K562 (cell line): ENCODE measurements at regions not wholly inside any gene's neighbourhood (a gene's known extent, or its start where the extent isn't known, plus 50 kb on each side); places are given as distances from the start of the nearest gene placed in this dataset.

ENCODE experiments used
- ARNT ChIP-seq, 2 experiments: fragments of 450-650 bp; IDR thresholded peaks; 2 replicates each; pipeline ENCODE4 v1.6.1; 2016; ENCODE audit warnings: mild to moderate bottlenecking in 1 of 2
- MAFK ChIP-seq: IDR thresholded peaks from 2 replicates; pipeline ENCODE4 v1.6.1; 2011; ENCODE audit warnings: low read length, improper control_type of control experiment
- TOE1 ChIP-seq, 2 experiments: fragments of 450-650 bp in 1 of 2; sonication (generic) in 1 of 2; formaldehyde crosslinking in 1 of 2; IDR thresholded peaks; 2 replicates each; pipeline versions ENCODE4 v1.7.1 to v1.8.0; 2016 to 2022; ENCODE audit warnings: borderline replicate concordance in 2 of 2, mild to moderate bottlenecking in 2 of 2, antibody characterized with exemption in 1 of 2, inconsistent platforms in 1 of 2, low read depth in 1 of 2, missing genetic modification reagents in 1 of 2, moderate library complexity in 1 of 2
- ZNF431 ChIP-seq: sonication (generic); formaldehyde crosslinking; IDR thresholded peaks from 2 replicates; pipeline ENCODE4 v1.8.0; 2022; ENCODE audit warnings: mild to moderate bottlenecking, missing genetic modification reagents
- TF ChIP-seq, protein P1 (sequence below): fragments of 200-600 bp; sonication (generic); IDR thresholded peaks from one replicate; pipeline ENCODE4 v1.6.1; 2012; ENCODE audit warnings: mild to moderate bottlenecking, low read depth, low read length, inconsistent platforms
- TF ChIP-seq, protein P2 (sequence below): sonication (generic); IDR thresholded peaks from 2 replicates; pipeline ENCODE4 v1.6.1; 2016

DNA sequence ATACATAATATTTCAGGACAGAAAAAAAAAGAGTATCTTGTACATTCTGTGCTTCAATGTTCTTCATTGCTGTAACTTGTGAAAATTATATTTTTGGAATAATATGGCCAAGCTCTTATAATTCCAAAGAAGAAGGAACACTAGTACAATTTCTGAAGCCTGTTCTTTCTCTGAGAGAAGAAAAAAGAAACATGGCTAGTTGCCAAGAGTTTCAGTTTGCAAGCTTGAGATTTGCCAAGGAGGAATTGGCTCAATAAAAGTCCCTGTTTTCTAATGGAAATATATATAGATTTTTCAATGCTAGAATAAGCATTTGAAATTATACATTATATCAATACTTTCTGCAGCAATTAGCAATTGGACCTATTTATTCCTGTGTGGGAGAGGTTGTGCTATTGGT is 285.2 kb upstream of the NEGR1 start (continued):
- TF ChIP-seq, protein P1, sequence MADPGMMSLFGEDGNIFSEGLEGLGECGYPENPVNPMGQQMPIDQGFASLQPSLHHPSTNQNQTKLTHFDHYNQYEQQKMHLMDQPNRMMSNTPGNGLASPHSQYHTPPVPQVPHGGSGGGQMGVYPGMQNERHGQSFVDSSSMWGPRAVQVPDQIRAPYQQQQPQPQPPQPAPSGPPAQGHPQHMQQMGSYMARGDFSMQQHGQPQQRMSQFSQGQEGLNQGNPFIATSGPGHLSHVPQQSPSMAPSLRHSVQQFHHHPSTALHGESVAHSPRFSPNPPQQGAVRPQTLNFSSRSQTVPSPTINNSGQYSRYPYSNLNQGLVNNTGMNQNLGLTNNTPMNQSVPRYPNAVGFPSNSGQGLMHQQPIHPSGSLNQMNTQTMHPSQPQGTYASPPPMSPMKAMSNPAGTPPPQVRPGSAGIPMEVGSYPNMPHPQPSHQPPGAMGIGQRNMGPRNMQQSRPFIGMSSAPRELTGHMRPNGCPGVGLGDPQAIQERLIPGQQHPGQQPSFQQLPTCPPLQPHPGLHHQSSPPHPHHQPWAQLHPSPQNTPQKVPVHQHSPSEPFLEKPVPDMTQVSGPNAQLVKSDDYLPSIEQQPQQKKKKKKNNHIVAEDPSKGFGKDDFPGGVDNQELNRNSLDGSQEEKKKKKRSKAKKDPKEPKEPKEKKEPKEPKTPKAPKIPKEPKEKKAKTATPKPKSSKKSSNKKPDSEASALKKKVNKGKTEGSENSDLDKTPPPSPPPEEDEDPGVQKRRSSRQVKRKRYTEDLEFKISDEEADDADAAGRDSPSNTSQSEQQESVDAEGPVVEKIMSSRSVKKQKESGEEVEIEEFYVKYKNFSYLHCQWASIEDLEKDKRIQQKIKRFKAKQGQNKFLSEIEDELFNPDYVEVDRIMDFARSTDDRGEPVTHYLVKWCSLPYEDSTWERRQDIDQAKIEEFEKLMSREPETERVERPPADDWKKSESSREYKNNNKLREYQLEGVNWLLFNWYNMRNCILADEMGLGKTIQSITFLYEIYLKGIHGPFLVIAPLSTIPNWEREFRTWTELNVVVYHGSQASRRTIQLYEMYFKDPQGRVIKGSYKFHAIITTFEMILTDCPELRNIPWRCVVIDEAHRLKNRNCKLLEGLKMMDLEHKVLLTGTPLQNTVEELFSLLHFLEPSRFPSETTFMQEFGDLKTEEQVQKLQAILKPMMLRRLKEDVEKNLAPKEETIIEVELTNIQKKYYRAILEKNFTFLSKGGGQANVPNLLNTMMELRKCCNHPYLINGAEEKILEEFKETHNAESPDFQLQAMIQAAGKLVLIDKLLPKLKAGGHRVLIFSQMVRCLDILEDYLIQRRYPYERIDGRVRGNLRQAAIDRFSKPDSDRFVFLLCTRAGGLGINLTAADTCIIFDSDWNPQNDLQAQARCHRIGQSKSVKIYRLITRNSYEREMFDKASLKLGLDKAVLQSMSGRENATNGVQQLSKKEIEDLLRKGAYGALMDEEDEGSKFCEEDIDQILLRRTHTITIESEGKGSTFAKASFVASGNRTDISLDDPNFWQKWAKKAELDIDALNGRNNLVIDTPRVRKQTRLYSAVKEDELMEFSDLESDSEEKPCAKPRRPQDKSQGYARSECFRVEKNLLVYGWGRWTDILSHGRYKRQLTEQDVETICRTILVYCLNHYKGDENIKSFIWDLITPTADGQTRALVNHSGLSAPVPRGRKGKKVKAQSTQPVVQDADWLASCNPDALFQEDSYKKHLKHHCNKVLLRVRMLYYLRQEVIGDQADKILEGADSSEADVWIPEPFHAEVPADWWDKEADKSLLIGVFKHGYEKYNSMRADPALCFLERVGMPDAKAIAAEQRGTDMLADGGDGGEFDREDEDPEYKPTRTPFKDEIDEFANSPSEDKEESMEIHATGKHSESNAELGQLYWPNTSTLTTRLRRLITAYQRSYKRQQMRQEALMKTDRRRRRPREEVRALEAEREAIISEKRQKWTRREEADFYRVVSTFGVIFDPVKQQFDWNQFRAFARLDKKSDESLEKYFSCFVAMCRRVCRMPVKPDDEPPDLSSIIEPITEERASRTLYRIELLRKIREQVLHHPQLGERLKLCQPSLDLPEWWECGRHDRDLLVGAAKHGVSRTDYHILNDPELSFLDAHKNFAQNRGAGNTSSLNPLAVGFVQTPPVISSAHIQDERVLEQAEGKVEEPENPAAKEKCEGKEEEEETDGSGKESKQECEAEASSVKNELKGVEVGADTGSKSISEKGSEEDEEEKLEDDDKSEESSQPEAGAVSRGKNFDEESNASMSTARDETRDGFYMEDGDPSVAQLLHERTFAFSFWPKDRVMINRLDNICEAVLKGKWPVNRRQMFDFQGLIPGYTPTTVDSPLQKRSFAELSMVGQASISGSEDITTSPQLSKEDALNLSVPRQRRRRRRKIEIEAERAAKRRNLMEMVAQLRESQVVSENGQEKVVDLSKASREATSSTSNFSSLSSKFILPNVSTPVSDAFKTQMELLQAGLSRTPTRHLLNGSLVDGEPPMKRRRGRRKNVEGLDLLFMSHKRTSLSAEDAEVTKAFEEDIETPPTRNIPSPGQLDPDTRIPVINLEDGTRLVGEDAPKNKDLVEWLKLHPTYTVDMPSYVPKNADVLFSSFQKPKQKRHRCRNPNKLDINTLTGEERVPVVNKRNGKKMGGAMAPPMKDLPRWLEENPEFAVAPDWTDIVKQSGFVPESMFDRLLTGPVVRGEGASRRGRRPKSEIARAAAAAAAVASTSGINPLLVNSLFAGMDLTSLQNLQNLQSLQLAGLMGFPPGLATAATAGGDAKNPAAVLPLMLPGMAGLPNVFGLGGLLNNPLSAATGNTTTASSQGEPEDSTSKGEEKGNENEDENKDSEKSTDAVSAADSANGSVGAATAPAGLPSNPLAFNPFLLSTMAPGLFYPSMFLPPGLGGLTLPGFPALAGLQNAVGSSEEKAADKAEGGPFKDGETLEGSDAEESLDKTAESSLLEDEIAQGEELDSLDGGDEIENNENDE, result no peak
- TF ChIP-seq ZNF431 (CRISPR knock-in tag), result no peak
- no peak for TF ChIP-seq MAFK
- TF ChIP-seq TOE1 (IDR thresholded peaks at IDR 0.05; ENCODE audit: borderline replicate concordance), result no peak
- no peak for TF ChIP-seq TOE1 (CRISPR knock-in tag; IDR thresholded peaks at IDR 0.05; ENCODE audit: borderline replicate concordance, low read depth)
- no peak for TF ChIP-seq ARNT (IDR thresholded peaks at IDR 0.05)
- TF ChIP-seq, protein P2, sequence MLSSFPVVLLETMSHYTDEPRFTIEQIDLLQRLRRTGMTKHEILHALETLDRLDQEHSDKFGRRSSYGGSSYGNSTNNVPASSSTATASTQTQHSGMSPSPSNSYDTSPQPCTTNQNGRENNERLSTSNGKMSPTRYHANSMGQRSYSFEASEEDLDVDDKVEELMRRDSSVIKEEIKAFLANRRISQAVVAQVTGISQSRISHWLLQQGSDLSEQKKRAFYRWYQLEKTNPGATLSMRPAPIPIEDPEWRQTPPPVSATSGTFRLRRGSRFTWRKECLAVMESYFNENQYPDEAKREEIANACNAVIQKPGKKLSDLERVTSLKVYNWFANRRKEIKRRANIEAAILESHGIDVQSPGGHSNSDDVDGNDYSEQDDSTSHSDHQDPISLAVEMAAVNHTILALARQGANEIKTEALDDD, result no peak
- TF ChIP-seq, all 486 proteins: peak for 0
